Transverse colon (tissue), 4 donors: ENCODE measurements at regions not wholly inside any gene's neighbourhood (a gene's known extent, or its start where the extent isn't known, plus 50 kb on each side); places are given as distances from the start of the nearest gene placed in this dataset.

Experiments used
- CTCF ChIP-seq, 5 experiments: fragments of 200-600 bp in 3 of 5; fragments of 450-650 bp in 2 of 5; sonication (generic) in 3 of 5; IDR thresholded peaks; 1 replicate in 2 of 5; 2 replicates in 3 of 5; pipeline ENCODE4 v1.5.1; 2016 to 2017; ENCODE audit warnings: antibody characterized with exemption in 5 of 5, inconsistent platforms in 3 of 5, mild to moderate bottlenecking in 2 of 5, moderate library complexity in 1 of 5
- POLR2A ChIP-seq: fragments of 450-650 bp; IDR thresholded peaks from one replicate; pipeline ENCODE4 v1.6.1; 2016; ENCODE audit warnings: antibody characterized with exemption, mild to moderate bottlenecking, moderate library complexity
- POLR2AphosphoS5 ChIP-seq, 3 donors: sonication (generic); formaldehyde crosslinking; IDR thresholded peaks; one replicate each; pipeline ENCODE4 v1.6.1; 2016; ENCODE audit warnings: antibody characterized with exemption in 3 of 3

GRCh38 chr2:18077704-18078103 is 199.2 kb downstream of the KCNS3 start:
- TF ChIP-seq POLR2AphosphoS5 (IDR thresholded peaks at IDR 0.05) (no peak), CTCF (IDR thresholded peaks at IDR 0.05) (no peak), POLR2A (no peak)
